Left ventricle myocardium superior (tissue), 1 donor: ENCODE measurements at regions not wholly inside any gene's neighbourhood (a gene's known extent, or its start where the extent isn't known, plus 50 kb on each side); places are given as distances from the start of the nearest gene placed in this dataset.

Experiments used
- ATAC-seq: fragments of 200-7000 bp; cut with Tn5 transposase; one replicate; pipeline ENCODE4 v1.9.1; 2020; ENCODE audit warnings: mild to moderate bottlenecking, moderate library complexity
- DNase-seq: peaks from one replicate; pipeline ENCODE4 v3.0.0-alpha.2; 2020
- intact Hi-C: fragments of 100-400 bp; cut with micrococcal nuclease; formaldehyde crosslinking; loops from one replicate; pipeline ENCODE4 v1.11.0; 2022
- donor health status: DM: no; HTN: yes; CAD: no; lungs with severe emphysema.

GRCh38 chr9:119649205-119649604 is 280.0 kb upstream of the BRINP1 start:
- intact Hi-C loops: no loop called here

GRCh38 chr9:119639287-119639955 is 270.2 kb upstream of the BRINP1 start:
- no peak for DNase-seq
- ATAC-seq: no peak

More at GRCh38 chr9:119649205-119649604, 280.0 kb upstream of the BRINP1 start:
- ATAC-seq: no peak
- no peak for DNase-seq

DNA sequence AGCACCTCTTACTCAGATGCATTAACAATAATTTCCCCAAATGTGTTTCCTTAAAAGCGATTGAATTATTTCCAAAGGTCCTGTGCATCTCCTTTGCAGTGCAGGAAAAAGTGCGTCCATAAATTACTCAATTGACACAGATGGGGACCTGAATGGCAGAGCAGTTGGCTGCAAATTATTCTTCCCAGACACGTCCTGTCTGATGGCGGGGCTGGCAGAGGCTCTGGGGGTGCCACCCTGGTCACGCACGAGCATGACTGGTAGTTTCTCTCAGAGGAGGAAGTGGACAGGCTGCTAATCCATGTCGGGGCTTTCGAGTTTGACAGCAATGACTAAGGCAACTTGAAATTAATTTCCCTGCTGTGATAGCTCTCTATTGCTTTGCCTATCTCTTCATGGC is 264.8 kb upstream of the BRINP1 start:
- DNase-seq (no peak), ATAC-seq (no peak)
- intact Hi-C loops: no loop called here

More at GRCh38 chr9:119639287-119639955, 270.2 kb upstream of the BRINP1 start:
- intact Hi-C loops: no loop called here

GRCh38 chr9:119611565-119611964 is 242.3 kb upstream of the BRINP1 start:
- ATAC-seq: no peak
- intact Hi-C loops: no loop called here
- no peak for DNase-seq

GRCh38 chr9:119609277-119609971 is 240.2 kb upstream of the BRINP1 start:
- DNase-seq: no peak
- ATAC-seq: no peak
- intact Hi-C loops: no loop called here

- ATAC-seq (no peak), DNase-seq (no peak)
- intact Hi-C loops: no loop called here
Observed at GRCh38 chr9:119601632-119602031, 232.4 kb upstream of the BRINP1 start.

DNA sequence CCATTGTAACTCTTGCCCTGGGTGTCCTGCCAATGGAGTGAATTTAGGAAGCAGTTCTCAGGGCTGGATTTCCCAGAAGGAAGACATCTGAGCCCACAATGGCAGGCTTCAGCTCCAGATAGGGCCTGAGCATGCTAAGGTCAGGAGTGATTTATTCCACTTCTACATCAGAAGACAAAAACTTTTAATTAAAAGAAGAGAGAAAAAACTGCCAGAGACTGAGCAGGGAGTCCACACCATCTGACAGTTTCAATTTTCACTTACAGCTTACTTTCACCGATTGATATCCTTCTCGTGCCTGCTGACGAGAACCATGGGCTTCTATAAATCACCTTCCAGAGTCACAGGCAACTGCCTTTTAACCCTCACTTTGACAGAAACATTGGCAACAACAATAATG is 228.3 kb upstream of the BRINP1 start:
- intact Hi-C loops: no loop called here
- ATAC-seq (no peak), DNase-seq (no peak)

DNA sequence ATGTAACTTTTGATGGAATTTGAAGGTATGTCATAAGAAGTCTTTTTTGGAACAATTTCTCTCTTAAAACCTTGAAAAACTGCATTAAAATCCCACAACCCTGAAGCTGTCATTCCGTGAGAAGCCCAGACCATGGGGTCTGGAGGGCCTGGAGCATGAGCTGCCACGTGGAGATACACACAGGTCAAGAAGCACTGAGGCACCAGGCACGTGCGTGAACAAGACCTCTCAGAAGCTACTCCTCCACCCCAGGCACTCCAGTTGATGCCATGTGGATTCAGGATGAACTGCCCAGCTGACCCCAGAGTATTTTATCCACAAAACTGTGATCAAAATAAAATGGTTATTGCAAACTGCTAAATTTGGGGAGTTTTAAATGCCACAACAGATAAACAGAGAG is 227.5 kb upstream of the BRINP1 start:
- ATAC-seq (no peak), DNase-seq (no peak)
- intact Hi-C loops: no loop called here

GRCh38 chr9:119588874-119589744 is 219.9 kb upstream of the BRINP1 start:
- DNase-seq (no peak), ATAC-seq (no peak)
- intact Hi-C loops: no loop called here

DNA sequence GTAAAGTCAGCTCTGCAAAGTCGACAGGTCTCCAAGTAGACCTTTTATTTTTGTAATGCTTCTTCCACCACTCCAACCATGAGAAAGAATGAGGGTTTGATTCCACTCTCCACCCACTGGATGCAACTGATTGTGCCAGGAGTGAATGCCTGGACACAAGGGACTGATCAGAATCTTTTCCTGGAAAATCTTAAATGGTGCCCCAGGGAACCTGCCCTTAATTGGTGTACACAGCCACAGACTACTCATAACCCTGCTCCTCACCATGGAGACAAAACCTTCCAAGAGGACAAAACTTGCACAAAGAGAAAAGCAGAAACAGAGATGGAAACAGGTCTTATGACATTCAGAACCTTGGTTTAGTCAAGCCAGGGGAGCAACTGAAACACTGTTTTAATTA is 208.6 kb upstream of the BRINP1 start:
- no peak for ATAC-seq
- intact Hi-C loops: no loop called here
- no peak for DNase-seq

- no peak for ATAC-seq
- intact Hi-C loops: no loop called here
- no peak for DNase-seq
Observed at GRCh38 chr9:119559986-119560385, 190.8 kb upstream of the BRINP1 start.

DNA sequence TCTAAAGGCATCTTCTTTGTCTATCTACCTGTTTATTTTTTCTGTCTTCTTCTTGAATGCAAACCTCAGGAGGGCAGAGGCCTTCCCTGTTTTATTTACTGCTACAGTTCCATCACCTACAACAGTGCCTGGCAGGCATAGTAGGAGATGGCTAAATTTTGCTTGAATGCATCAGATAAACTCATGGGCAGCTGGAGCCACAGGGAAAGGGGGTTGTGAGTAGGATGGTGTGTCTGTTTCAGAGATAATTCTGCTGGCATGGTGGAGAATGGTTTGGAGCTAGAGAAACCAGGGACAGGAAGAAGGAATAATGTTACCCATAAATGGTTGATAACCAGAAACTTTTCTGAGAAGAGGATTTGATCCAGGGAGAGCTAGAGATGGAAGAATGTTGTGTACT is 189.8 kb upstream of the BRINP1 start:
- DNase-seq (no peak), ATAC-seq (no peak)
- intact Hi-C loops: no loop called here

GRCh38 chr9:119556129-119556875 is 187.1 kb upstream of the BRINP1 start:
- DNase-seq (peak; percentile 82), ATAC-seq (peak; percentile 93)
- intact Hi-C loops: no loop called here

- intact Hi-C loops: no loop called here
- ATAC-seq (no peak), DNase-seq (no peak)
Observed at GRCh38 chr9:119544492-119544891, 175.3 kb upstream of the BRINP1 start.

DNA sequence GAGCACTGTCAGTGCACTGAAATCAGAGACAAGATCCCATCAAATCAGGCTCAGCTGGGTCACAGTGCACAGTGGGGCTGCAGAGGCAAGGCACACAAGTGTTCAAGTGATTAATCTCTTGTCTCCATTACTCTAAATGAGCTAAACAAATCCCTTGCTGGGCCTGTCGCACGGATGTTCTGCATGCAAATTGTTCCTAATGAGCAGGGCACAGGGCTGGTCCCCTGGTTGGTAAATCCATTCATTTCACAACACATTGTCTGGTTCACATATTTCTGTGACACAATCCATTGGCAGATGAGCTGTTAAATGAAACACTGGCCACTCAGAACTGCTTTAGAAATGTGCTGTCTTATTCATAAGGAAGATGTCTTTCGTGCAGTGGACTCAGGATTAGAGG is 167.9 kb upstream of the BRINP1 start:
- intact Hi-C loops: no loop called here
- DNase-seq: no peak
- ATAC-seq: no peak

- intact Hi-C loops: no loop called here
- DNase-seq: no peak
- ATAC-seq: no peak
Observed at GRCh38 chr9:119533504-119533903, 164.3 kb upstream of the BRINP1 start.

DNA sequence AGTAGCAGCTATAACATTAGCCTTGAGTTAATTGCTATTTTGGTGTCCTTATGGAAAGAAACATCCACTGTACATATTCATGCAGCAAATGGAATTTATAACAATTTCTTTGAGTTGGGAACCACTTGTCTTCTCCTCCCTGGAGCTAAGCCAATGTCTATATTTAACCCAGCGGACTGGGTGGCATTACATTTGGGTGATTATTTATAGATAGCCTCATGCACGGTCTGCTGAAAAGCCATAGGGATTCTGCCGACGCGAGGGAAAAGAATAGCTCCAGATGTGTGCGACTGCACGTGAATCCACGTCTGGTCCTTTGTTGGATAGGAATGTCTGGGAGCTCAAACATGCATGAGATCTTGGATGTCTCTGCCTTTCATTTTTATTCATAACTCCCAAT is 157.5 kb upstream of the BRINP1 start:
- no peak for DNase-seq
- intact Hi-C loops: no loop called here
- ATAC-seq: peak; percentile 67

DNA sequence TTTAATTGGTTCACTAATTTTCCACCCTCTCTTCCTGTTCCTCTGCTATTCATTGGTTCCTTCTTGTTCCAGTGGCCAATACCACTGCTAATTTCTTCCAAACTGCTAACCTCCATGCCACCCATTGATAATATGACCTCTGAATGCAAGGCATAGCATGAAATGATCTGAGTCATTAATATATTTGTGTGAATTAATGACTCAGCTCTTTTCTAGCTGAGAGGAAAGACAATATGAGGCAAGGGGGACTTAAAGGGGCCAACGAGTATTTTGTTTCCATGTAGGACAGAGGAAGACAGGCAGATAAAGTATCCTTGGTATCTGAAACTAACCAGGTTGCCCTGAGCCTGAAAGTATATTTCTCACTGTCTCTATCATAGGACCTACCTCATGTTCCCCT is 154.3 kb upstream of the BRINP1 start:
- DNase-seq (no peak), ATAC-seq (no peak)
- intact Hi-C loops: no loop called here

DNA sequence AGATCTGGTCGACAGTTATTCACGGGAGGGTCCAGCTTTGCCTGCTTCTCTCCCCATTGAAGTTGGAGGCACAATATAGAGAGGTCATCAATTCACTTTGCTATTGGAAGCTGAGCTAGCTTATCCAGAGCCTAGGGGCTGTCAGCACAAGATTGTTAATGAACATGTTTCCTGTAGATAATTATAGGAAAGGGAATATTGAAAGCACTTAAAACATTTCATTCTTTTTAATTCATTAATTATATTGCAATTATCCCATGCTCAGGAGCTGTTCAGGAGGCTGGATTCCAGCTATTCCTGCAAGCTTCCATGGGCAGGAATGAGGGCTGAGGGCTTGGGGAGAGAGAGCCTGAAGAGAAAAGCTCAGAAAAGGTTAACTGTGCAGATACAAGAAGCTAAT is 153.1 kb upstream of the BRINP1 start:
- intact Hi-C loops: no loop called here
- no peak for DNase-seq
- no peak for ATAC-seq
